GM23338 (cell line): ENCODE measurements at regions not wholly inside any gene's neighbourhood (a gene's known extent, or its start where the extent isn't known, plus 50 kb on each side); places are given as distances from the start of the nearest gene placed in this dataset.

Experiments used
- ATAC-seq: fragments of 200-7000 bp; cut with Tn5 transposase; 3 replicates; pipeline ENCODE4 v1.9.1; 2020
- DNase-seq: peaks from one replicate; pipeline ENCODE4 v3.0.0-alpha.2; 2015; ENCODE audit warnings: low spot score
- H2AFZ ChIP-seq: fragments of 200-600 bp; sonication (generic); 2 replicates; pipeline ENCODE4 v1.8.0; 2016; ENCODE audit warnings: antibody characterized with exemption, mild to moderate bottlenecking, moderate library complexity
- H3F3A ChIP-seq: fragments of 200-600 bp; sonication (generic); replicated peaks from 2 replicates; pipeline ENCODE4 v1.8.0; 2017; ENCODE audit warnings: antibody characterized with exemption, mixed run types, low read depth
- H3K27ac ChIP-seq: fragments of 200-600 bp; sonication (generic); 2 replicates; pipeline ENCODE4 v1.6.1; 2016; ENCODE audit warnings: low read depth
- H3K27me3 ChIP-seq: fragments of 200-600 bp; sonication (generic); 2 replicates; pipeline ENCODE4 v1.8.0; 2016; ENCODE audit warnings: mild to moderate bottlenecking, mixed run types, moderate library complexity; ENCODE audit not compliant: insufficient read depth
- H3K36me3 ChIP-seq: fragments of 200-600 bp; sonication (generic); 2 replicates; pipeline ENCODE4 v1.8.0; 2016; ENCODE audit warnings: mild to moderate bottlenecking; ENCODE audit not compliant: insufficient read depth
- H3K4me1 ChIP-seq: fragments of 200-600 bp; sonication (generic); 2 replicates; pipeline ENCODE4 v1.8.0; 2016; ENCODE audit warnings: mild to moderate bottlenecking, moderate library complexity; ENCODE audit not compliant: insufficient read depth
- H3K4me2 ChIP-seq: fragments of 200-600 bp; sonication (generic); 2 replicates; pipeline ENCODE4 v1.7.1; 2017; ENCODE audit warnings: mixed run types
- H3K4me3 ChIP-seq: fragments of 200-600 bp; sonication (generic); 2 replicates; pipeline ENCODE4 v1.6.1; 2016; ENCODE audit warnings: mixed run types
- H3K79me2 ChIP-seq: fragments of 200-600 bp; sonication (generic); replicated peaks from 2 replicates; pipeline ENCODE4 v1.8.0; 2017; ENCODE audit warnings: mild to moderate bottlenecking; ENCODE audit not compliant: insufficient read depth
- H3K9me2 ChIP-seq: fragments of 200-600 bp; sonication (generic); 2 replicates; pipeline ENCODE4 v1.8.0; 2017; ENCODE audit not compliant: insufficient read depth
- H4K20me1 ChIP-seq: fragments of 200-600 bp; sonication (generic); replicated peaks from 2 replicates; pipeline ENCODE4 v1.8.0; 2017; ENCODE audit warnings: mild to moderate bottlenecking; ENCODE audit not compliant: insufficient read depth
- H3K27ac Mint-ChIP-seq: 2 replicates; pipeline ENCODE4 v1.8.0; 2020; ENCODE audit warnings: inconsistent platforms, mild to moderate bottlenecking, moderate library complexity, mixed read lengths
- H3K27me3 Mint-ChIP-seq: 3 replicates; pipeline ENCODE4 v1.8.0; 2022; ENCODE audit warnings: low read depth, mild to moderate bottlenecking, moderate library complexity, mixed read lengths, inconsistent platforms; ENCODE audit not compliant: insufficient read depth, poor library complexity
- H3K36me3 Mint-ChIP-seq: 3 replicates; pipeline ENCODE4 v1.8.0; 2021; ENCODE audit warnings: low read depth, mild to moderate bottlenecking, inconsistent platforms, moderate library complexity, mixed read lengths
- H3K4me1 Mint-ChIP-seq: 3 replicates; pipeline ENCODE4 v1.8.0; 2020; ENCODE audit warnings: mild to moderate bottlenecking, inconsistent platforms, mixed read lengths
- H3K4me3 Mint-ChIP-seq: 3 replicates; pipeline ENCODE4 v1.8.0; 2021; ENCODE audit warnings: moderate library complexity, mild to moderate bottlenecking, inconsistent platforms, mixed read lengths
- H3K9me3 Mint-ChIP-seq: 3 replicates; pipeline ENCODE4 v1.8.0; 2020; ENCODE audit warnings: moderate library complexity, mild to moderate bottlenecking, inconsistent platforms, mixed read lengths
- CREB1 ChIP-seq: fragments of 250-450 bp; sonication (Bioruptor Pico); IDR thresholded peaks from 2 replicates; pipeline ENCODE4 v1.5.0; 2020; ENCODE audit warnings: low read depth, mild to moderate bottlenecking, moderate library complexity
- EZH2 ChIP-seq: fragments of 200-600 bp; sonication (generic); IDR thresholded peaks from one replicate; pipeline ENCODE4 v1.8.0; 2017; ENCODE audit warnings: antibody characterized with exemption, mild to moderate bottlenecking, low read depth; ENCODE audit not compliant: unreplicated experiment
- EZH2phosphoT487 ChIP-seq: fragments of 200-600 bp; sonication (generic); IDR thresholded peaks from one replicate; pipeline ENCODE4 v1.8.1; 2018; ENCODE audit warnings: antibody characterized with exemption; ENCODE audit not compliant: unreplicated experiment
- JUNB ChIP-seq: IDR thresholded peaks from one replicate; pipeline ENCODE4 v1.6.1; 2016; ENCODE audit warnings: antibody characterized with exemption; ENCODE audit not compliant: unreplicated experiment
- NANOG ChIP-seq: IDR thresholded peaks from 2 replicates; pipeline ENCODE4 v1.6.1; 2016; ENCODE audit warnings: antibody characterized with exemption, borderline replicate concordance
- POLR2AphosphoS5 ChIP-seq: IDR thresholded peaks from 2 replicates; pipeline ENCODE4 v1.6.1; 2016; ENCODE audit warnings: antibody characterized with exemption, low read depth
- STAT1 ChIP-seq: IDR thresholded peaks from one replicate; pipeline ENCODE4 v1.6.1; 2016; ENCODE audit warnings: antibody characterized with exemption; ENCODE audit not compliant: unreplicated experiment
- ZNF114 ChIP-seq: fragments of 250-450 bp; sonication (Bioruptor Pico); IDR thresholded peaks from 2 replicates; pipeline ENCODE4 v1.5.0; 2020; ENCODE audit warnings: mild to moderate bottlenecking, moderate library complexity
- ZNF331 ChIP-seq: fragments of 250-450 bp; sonication (Bioruptor Pico); IDR thresholded peaks from 2 replicates; pipeline ENCODE4 v1.5.0; 2020; ENCODE audit warnings: low read depth, mild to moderate bottlenecking, moderate library complexity
- ZNF462 ChIP-seq: fragments of 250-450 bp; sonication (Bioruptor Pico); IDR thresholded peaks from 2 replicates; pipeline ENCODE4 v1.5.0; 2020; ENCODE audit warnings: mild to moderate bottlenecking, moderate library complexity
- TF ChIP-seq, protein P1 (sequence below), 2 experiments: fragments of 200-600 bp in 1 of 2; sonication (generic) in 1 of 2; conservative IDR thresholded peaks; 2 replicates each; pipeline versions ENCODE4 v1.5.1 to v1.6.1; 2016 to 2017; ENCODE audit warnings: antibody characterized with exemption in 2 of 2, low read depth in 2 of 2, mild to moderate bottlenecking in 2 of 2, moderate library complexity in 1 of 2
- TF ChIP-seq, protein P2 (sequence below): IDR thresholded peaks from one replicate; pipeline ENCODE4 v1.6.1; 2018; ENCODE audit warnings: antibody characterized with exemption; ENCODE audit not compliant: unreplicated experiment
- TF ChIP-seq, protein P3 (sequence below): IDR thresholded peaks from 2 replicates; pipeline ENCODE4 v1.6.1; 2016; ENCODE audit warnings: antibody characterized with exemption

- no peak for TF ChIP-seq NANOG
- no peak for TF ChIP-seq ZNF462 (CRISPR knock-in tag)
- TF ChIP-seq, protein P1, sequence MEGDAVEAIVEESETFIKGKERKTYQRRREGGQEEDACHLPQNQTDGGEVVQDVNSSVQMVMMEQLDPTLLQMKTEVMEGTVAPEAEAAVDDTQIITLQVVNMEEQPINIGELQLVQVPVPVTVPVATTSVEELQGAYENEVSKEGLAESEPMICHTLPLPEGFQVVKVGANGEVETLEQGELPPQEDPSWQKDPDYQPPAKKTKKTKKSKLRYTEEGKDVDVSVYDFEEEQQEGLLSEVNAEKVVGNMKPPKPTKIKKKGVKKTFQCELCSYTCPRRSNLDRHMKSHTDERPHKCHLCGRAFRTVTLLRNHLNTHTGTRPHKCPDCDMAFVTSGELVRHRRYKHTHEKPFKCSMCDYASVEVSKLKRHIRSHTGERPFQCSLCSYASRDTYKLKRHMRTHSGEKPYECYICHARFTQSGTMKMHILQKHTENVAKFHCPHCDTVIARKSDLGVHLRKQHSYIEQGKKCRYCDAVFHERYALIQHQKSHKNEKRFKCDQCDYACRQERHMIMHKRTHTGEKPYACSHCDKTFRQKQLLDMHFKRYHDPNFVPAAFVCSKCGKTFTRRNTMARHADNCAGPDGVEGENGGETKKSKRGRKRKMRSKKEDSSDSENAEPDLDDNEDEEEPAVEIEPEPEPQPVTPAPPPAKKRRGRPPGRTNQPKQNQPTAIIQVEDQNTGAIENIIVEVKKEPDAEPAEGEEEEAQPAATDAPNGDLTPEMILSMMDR (conservative IDR thresholded peaks at IDR 0.05; ENCODE audit: low read depth in 2 of 2) = no peak
- no peak for TF ChIP-seq CREB1
- TF ChIP-seq, protein P2, sequence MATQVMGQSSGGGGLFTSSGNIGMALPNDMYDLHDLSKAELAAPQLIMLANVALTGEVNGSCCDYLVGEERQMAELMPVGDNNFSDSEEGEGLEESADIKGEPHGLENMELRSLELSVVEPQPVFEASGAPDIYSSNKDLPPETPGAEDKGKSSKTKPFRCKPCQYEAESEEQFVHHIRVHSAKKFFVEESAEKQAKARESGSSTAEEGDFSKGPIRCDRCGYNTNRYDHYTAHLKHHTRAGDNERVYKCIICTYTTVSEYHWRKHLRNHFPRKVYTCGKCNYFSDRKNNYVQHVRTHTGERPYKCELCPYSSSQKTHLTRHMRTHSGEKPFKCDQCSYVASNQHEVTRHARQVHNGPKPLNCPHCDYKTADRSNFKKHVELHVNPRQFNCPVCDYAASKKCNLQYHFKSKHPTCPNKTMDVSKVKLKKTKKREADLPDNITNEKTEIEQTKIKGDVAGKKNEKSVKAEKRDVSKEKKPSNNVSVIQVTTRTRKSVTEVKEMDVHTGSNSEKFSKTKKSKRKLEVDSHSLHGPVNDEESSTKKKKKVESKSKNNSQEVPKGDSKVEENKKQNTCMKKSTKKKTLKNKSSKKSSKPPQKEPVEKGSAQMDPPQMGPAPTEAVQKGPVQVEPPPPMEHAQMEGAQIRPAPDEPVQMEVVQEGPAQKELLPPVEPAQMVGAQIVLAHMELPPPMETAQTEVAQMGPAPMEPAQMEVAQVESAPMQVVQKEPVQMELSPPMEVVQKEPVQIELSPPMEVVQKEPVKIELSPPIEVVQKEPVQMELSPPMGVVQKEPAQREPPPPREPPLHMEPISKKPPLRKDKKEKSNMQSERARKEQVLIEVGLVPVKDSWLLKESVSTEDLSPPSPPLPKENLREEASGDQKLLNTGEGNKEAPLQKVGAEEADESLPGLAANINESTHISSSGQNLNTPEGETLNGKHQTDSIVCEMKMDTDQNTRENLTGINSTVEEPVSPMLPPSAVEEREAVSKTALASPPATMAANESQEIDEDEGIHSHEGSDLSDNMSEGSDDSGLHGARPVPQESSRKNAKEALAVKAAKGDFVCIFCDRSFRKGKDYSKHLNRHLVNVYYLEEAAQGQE = no peak
- no peak for TF ChIP-seq ZNF331
- TF ChIP-seq JUNB = no peak
- TF ChIP-seq ZNF114 (CRISPR knock-in tag) = no peak
- no peak for TF ChIP-seq POLR2AphosphoS5
- no peak for TF ChIP-seq EZH2
- TF ChIP-seq, protein P3, sequence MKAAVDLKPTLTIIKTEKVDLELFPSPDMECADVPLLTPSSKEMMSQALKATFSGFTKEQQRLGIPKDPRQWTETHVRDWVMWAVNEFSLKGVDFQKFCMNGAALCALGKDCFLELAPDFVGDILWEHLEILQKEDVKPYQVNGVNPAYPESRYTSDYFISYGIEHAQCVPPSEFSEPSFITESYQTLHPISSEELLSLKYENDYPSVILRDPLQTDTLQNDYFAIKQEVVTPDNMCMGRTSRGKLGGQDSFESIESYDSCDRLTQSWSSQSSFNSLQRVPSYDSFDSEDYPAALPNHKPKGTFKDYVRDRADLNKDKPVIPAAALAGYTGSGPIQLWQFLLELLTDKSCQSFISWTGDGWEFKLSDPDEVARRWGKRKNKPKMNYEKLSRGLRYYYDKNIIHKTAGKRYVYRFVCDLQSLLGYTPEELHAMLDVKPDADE = no peak
- no peak for TF ChIP-seq EZH2phosphoT487
- TF ChIP-seq STAT1 = no peak
- no peaks in the 10 kb centered on the region for H3K9me2 ChIP-seq
- H3F3A ChIP-seq = no peaks in the 10 kb centered on the region
- DNase-seq = no peak
- H3K4me3 ChIP-seq = no peak overlapping the region
- Mint-ChIP-seq H3K9me3 (peaks cover 68% of the 10 kb centered on the region), H3K27ac (no peak overlapping the region), H3K4me1 (no peaks in the 10 kb centered on the region), H3K4me3 (no peak overlapping the region), H3K27me3 (no peaks in the 10 kb centered on the region), H3K36me3 (peaks cover 13% of the 10 kb centered on the region; the same call in 2 of the 3 replicates)
- no peaks in the 10 kb centered on the region for H3K27me3 ChIP-seq
- H3K4me2 ChIP-seq = no peak overlapping the region
- H2AFZ ChIP-seq = no peak overlapping the region
- no peaks in the 10 kb centered on the region for H4K20me1 ChIP-seq
- ATAC-seq = no peak
- no peaks in the 10 kb centered on the region for H3K4me1 ChIP-seq
- H3K79me2 ChIP-seq = no peaks in the 10 kb centered on the region
- peaks cover 3% of the 10 kb centered on the region; the same call in 1 of the 2 replicates for H3K36me3 ChIP-seq
- no peak overlapping the region for H3K27ac ChIP-seq
Observed at GRCh38 chr17:27106982-27107360, 186.9 kb upstream of the WSB1 start.
